K562 (cell line): ENCODE measurements at regions not wholly inside any gene's neighbourhood (a gene's known extent, or its start where the extent isn't known, plus 50 kb on each side); places are given as distances from the start of the nearest gene placed in this dataset.

ENCODE experiments used
- ATAC-seq: fragments of 200-7000 bp; cut with Tn5 transposase; 3 replicates; pipeline ENCODE4 v1.9.1; 2020; ENCODE audit warnings: moderate library complexity
- BruUV-seq: library from RNA; stranded (reverse); fragments of 400-500 nt; replicated peaks from 2 replicates; lab custom pipeline; 2021; lab: Mats Ljungman, UMichigan
- CTCF ChIA-PET: fragments of 300-600 bp; formaldehyde crosslinking; extraction: SDS; loops from one replicate; lab custom pipeline; 2021; ENCODE audit warnings: low intra/inter-chr PET ratio; lab: Yijun Ruan, JAX
- POLR2A ChIA-PET: fragments of 300-600, 350-650 bp; sonication (Branson Sonifier 250); formaldehyde crosslinking; extraction: SDS; loops from one replicate; lab custom pipeline; 2021; ENCODE audit warnings: antibody characterized with exemption, inconsistent platforms; lab: Yijun Ruan, JAX
- DNase-seq, 4 experiments: peaks; one replicate each; pipeline versions ENCODE4 v3.0.0 to v3.0.0-alpha.2; 2011 to 2018; ENCODE audit warnings: low spot score in 3 of 4, mixed read lengths in 3 of 4; ENCODE audit errors: extremely low read depth in 1 of 4
- FAIRE-seq: peaks from 2 replicates; lab custom pipeline; 2011; peaks lifted over from hg19 to GRCh38; lab: Jason Lieb, UNC
- H2AFZ ChIP-seq: 2 replicates; pipeline ENCODE4 v1.6.0; 2011; ENCODE audit warnings: low read depth, low read length, control low read depth, inconsistent platforms
- H3K27ac ChIP-seq: fragments of 200-600 bp; 3 replicates; pipeline ENCODE4 v1.8.0; 2011; ENCODE audit warnings: low read depth, mild to moderate bottlenecking, control low read depth, inconsistent platforms, low read length, moderate library complexity, mixed read lengths; ENCODE audit errors: extremely low read depth
- H3K27me3 ChIP-seq, 2 experiments: fragments of 300-600 bp in 1 of 2; 2 replicates in 1 of 2; 3 replicates in 1 of 2; pipeline versions ENCODE4 v1.6.0 to v1.8.0; 2011; ENCODE audit warnings: inconsistent platforms in 2 of 2, low read length in 2 of 2, mild to moderate bottlenecking in 1 of 2, mixed read lengths in 1 of 2, moderate library complexity in 1 of 2; ENCODE audit not compliant: control insufficient read depth in 2 of 2, insufficient read depth in 2 of 2
- H3K36me3 ChIP-seq: fragments of 300-600 bp; 3 replicates; pipeline ENCODE4 v1.8.0; 2011; ENCODE audit warnings: mild to moderate bottlenecking, low read length, inconsistent platforms; ENCODE audit not compliant: control insufficient read depth, insufficient read depth
- H3K4me1 ChIP-seq, 2 experiments: fragments of 200-600 bp in 1 of 2; replicated peaks in 1 of 2; 2 replicates in 1 of 2; 3 replicates in 1 of 2; pipeline versions ENCODE4 v1.5.1 to v1.8.0; 2011; ENCODE audit warnings: inconsistent platforms in 2 of 2, low read length in 2 of 2, mild to moderate bottlenecking in 1 of 2, mixed read lengths in 1 of 2, moderate library complexity in 1 of 2; ENCODE audit not compliant: control insufficient read depth in 2 of 2, insufficient read depth in 2 of 2
- H3K4me2 ChIP-seq: 2 replicates; pipeline ENCODE4 v1.6.1; 2011; ENCODE audit warnings: low read length, control low read depth, inconsistent platforms, mixed read lengths; ENCODE audit not compliant: insufficient read depth
- H3K4me3 ChIP-seq: fragments of 200-600 bp; sonication (generic), shearing (Covaris generic); 2 replicates; pipeline ENCODE4 v1.5.1; 2016; ENCODE audit warnings: control low read depth, inconsistent platforms
- H3K79me2 ChIP-seq: fragments of 200-600 bp; 3 replicates; pipeline ENCODE4 v1.8.0; 2011; ENCODE audit warnings: low read length, inconsistent platforms; ENCODE audit not compliant: control insufficient read depth, insufficient read depth
- H3K9ac ChIP-seq, 2 experiments: 2 replicates each; pipeline versions ENCODE4 v1.6.0 to v1.6.1; 2011; ENCODE audit warnings: low read depth in 2 of 2, low read length in 2 of 2, control low read depth in 1 of 2, inconsistent platforms in 1 of 2, mild to moderate bottlenecking in 1 of 2, mixed read lengths in 1 of 2; ENCODE audit not compliant: insufficient read depth in 1 of 2
- H3K9me1 ChIP-seq: one replicate; pipeline ENCODE4 v1.6.0; 2011; ENCODE audit warnings: inconsistent platforms, mild to moderate bottlenecking, low read length, moderate library complexity; ENCODE audit not compliant: control insufficient read depth, insufficient read depth
- H3K9me3 ChIP-seq: replicated peaks from 2 replicates; pipeline ENCODE4 v1.5.1; 2011; ENCODE audit warnings: low read depth, low read length, inconsistent platforms; ENCODE audit not compliant: control insufficient read depth, insufficient read depth
- H4K20me1 ChIP-seq: replicated peaks from 2 replicates; pipeline ENCODE4 v1.6.1; 2011; ENCODE audit warnings: low read length, inconsistent platforms, mixed read lengths; ENCODE audit not compliant: control insufficient read depth, insufficient read depth
- C11orf30 ChIP-seq: fragments of 450-650 bp; IDR thresholded peaks from 2 replicates; pipeline ENCODE4 v1.6.1; 2016; ENCODE audit warnings: low read depth, mild to moderate bottlenecking
- ELF4 ChIP-seq: fragments of 450-650 bp; formaldehyde crosslinking; IDR thresholded peaks from 2 replicates; pipeline ENCODE4 v1.4.0; 2022; ENCODE audit warnings: missing genetic modification characterization
- GABPA ChIP-seq: fragments of 200-800 bp; sonication (Bioruptor generic); conservative IDR thresholded peaks from 2 replicates; pipeline ENCODE4 v1.6.1; 2016; ENCODE audit warnings: low read depth, missing genetic modification characterization, missing compliant biosample characterization
- KDM1A ChIP-seq, 2 experiments: fragments of 450-650 bp; IDR thresholded peaks; 2 replicates each; pipeline ENCODE4 v1.6.1; 2016; ENCODE audit warnings: mild to moderate bottlenecking in 2 of 2
- MAFF ChIP-seq: IDR thresholded peaks from 2 replicates; pipeline ENCODE4 v1.6.1; 2012; ENCODE audit warnings: low read length, improper control_type of control experiment
- NFYB ChIP-seq: IDR thresholded peaks from 2 replicates; pipeline ENCODE4 v1.6.1; 2011; ENCODE audit warnings: mild to moderate bottlenecking, moderate library complexity; ENCODE audit not compliant: insufficient read length; ENCODE audit errors: extremely low read depth
- SMAD3 ChIP-seq: fragments of 450-650 bp; formaldehyde crosslinking; conservative IDR thresholded peaks from 2 replicates; pipeline ENCODE4 v1.4.0; 2020; ENCODE audit warnings: mild to moderate bottlenecking
- TARDBP ChIP-seq: fragments of 450-650 bp; IDR thresholded peaks from 2 replicates; pipeline ENCODE4 v1.6.1; 2016
- TRIM24 ChIP-seq, 2 experiments: fragments of 450-650 bp; IDR thresholded peaks; 2 replicates each; pipeline ENCODE4 v1.6.1; 2016
- TSC22D4 ChIP-seq: fragments of 450-650 bp; IDR thresholded peaks from 2 replicates; pipeline ENCODE4 v1.6.1; 2016; ENCODE audit warnings: missing genetic modification characterization, missing biosample characterization, control low read depth
- ZBTB2 ChIP-seq: fragments of 450-650 bp; IDR thresholded peaks from 2 replicates; pipeline ENCODE4 v1.6.1; 2016; ENCODE audit warnings: antibody characterized with exemption
- ZNF740 ChIP-seq, 3 experiments: fragments of 200-800 bp in 1 of 3; sonication (Bioruptor generic) in 1 of 3; sonication (generic) in 1 of 3; formaldehyde crosslinking in 1 of 3; IDR thresholded peaks; 2 replicates each; pipeline versions ENCODE4 v1.6.1 to v1.8.0; 2016 to 2022; ENCODE audit warnings: mild to moderate bottlenecking in 2 of 3, missing compliant biosample characterization in 2 of 3, missing genetic modification characterization in 2 of 3, missing genetic modification reagents in 1 of 3
- WGBS: fragments of 100-300 bp; shearing (Covaris generic); methylation state at CpG from one replicate; pipeline ENCODE4 v1.1.6; 2016; ENCODE audit warnings: low coverage, mixed read lengths; ENCODE audit not compliant: insufficient coverage; ENCODE audit errors: missing lambda C conversion rate; 5-methylcytosine and 5-hydroxymethylcytosine counted together
- in situ Hi-C: fragments of 300-500 bp; cut with MboI; formaldehyde crosslinking; loops from 4 replicates; pipeline ENCODE4 v1.15.0; 2018; ENCODE audit warnings: inconsistent platforms, mixed read lengths
- intact Hi-C: fragments of 100-400 bp; cut with micrococcal nuclease; formaldehyde crosslinking; loops from 2 replicates; pipeline ENCODE4 v1.14.2; 2022
- TF ChIP-seq, protein P1 (sequence below), 2 experiments: IDR thresholded peaks in 1 of 2; conservative IDR thresholded peaks in 1 of 2; 2 replicates each; pipeline ENCODE4 v1.6.1; 2016; ENCODE audit warnings: low read depth in 2 of 2, mild to moderate bottlenecking in 1 of 2, missing compliant biosample characterization in 1 of 2, missing genetic modification characterization in 1 of 2, moderate library complexity in 1 of 2
- TF ChIP-seq, protein P2 (sequence below): fragments of 450-650 bp; formaldehyde crosslinking; conservative IDR thresholded peaks from 2 replicates; pipeline ENCODE4 v1.4.0; 2022; ENCODE audit warnings: mild to moderate bottlenecking, missing genetic modification characterization

DNA sequence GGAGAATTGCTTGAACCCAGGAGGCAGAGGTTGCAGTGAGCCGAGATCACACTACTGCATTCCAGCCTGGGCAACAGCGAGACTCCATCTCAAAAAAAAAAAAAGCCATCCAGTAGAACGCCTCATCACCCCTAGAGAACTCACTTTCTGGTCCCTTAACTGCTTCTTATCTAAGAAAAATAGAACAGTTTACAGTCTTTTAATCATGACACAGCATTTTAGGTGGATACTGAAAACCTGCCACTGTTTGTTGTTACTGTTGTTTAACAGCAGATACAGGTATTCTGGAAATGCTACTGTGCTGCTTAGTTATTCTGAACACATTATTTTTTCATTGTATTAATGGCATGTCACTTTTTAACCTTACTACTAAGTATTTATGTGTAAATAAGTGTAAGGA, 624.3 kb upstream of the GHITM start (continued):
- TF ChIP-seq ZBTB2 (no peak), MAFF (no peak), GABPA (tag) (no peak), C11orf30 (0 out of 2 replicates have a peak, but pooled peaks have one; percentile 5)

- no peak overlapping the region for H3K4me2 ChIP-seq
- no peak overlapping the region for H2AFZ ChIP-seq
- H3K4me1 ChIP-seq = no peaks in the 10 kb centered on the region
- in situ Hi-C loops = no loop called here
- FAIRE-seq = no peak
- no peaks in the 10 kb centered on the region for H3K9me3 ChIP-seq
- H3K79me2 ChIP-seq = no peaks in the 10 kb centered on the region
- no peaks in the 10 kb centered on the region for H4K20me1 ChIP-seq
- no peaks in the 10 kb centered on the region for H3K9me1 ChIP-seq
- no peak for TF ChIP-seq TSC22D4 (tag)
- TF ChIP-seq, protein P1, sequence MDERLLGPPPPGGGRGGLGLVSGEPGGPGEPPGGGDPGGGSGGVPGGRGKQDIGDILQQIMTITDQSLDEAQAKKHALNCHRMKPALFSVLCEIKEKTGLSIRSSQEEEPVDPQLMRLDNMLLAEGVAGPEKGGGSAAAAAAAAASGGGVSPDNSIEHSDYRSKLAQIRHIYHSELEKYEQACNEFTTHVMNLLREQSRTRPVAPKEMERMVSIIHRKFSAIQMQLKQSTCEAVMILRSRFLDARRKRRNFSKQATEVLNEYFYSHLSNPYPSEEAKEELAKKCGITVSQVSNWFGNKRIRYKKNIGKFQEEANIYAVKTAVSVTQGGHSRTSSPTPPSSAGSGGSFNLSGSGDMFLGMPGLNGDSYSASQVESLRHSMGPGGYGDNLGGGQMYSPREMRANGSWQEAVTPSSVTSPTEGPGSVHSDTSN (CRISPR knock-in tag; IDR thresholded peaks at IDR 0.05; ENCODE audit: low read depth) = no peak
- TF ChIP-seq, protein P1 (tag; conservative IDR thresholded peaks at IDR 0.05; ENCODE audit: low read depth) = no peak
- no peak for TF ChIP-seq SMAD3
- no peak for TF ChIP-seq ELF4 (CRISPR knock-in tag)
- no peak for TF ChIP-seq NFYB
- no peak for TF ChIP-seq KDM1A (IDR thresholded peaks at IDR 0.05)
- no peak for TF ChIP-seq ZNF740 (CRISPR knock-in tag; IDR thresholded peaks at IDR 0.05)
- no peak for TF ChIP-seq ZNF740 (tag; IDR thresholded peaks at IDR 0.05)
- no peak for TF ChIP-seq TRIM24 (IDR thresholded peaks at IDR 0.05)
- TF ChIP-seq TARDBP = no peak
- TF ChIP-seq, protein P2, sequence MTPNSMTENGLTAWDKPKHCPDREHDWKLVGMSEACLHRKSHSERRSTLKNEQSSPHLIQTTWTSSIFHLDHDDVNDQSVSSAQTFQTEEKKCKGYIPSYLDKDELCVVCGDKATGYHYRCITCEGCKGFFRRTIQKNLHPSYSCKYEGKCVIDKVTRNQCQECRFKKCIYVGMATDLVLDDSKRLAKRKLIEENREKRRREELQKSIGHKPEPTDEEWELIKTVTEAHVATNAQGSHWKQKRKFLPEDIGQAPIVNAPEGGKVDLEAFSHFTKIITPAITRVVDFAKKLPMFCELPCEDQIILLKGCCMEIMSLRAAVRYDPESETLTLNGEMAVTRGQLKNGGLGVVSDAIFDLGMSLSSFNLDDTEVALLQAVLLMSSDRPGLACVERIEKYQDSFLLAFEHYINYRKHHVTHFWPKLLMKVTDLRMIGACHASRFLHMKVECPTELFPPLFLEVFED (CRISPR knock-in tag) = no peak
- WGBS = 2% methylated on average over 4 of the region's 4 CpGs
- POLR2A ChIA-PET = no interaction called here
- CTCF ChIA-PET = no interaction called here
- no peaks in the 10 kb centered on the region for H3K27me3 ChIP-seq
- no peaks in the 10 kb centered on the region for H3K36me3 ChIP-seq
- BruUV-seq = no TSS peak
- intact Hi-C loops = no loop called here
- H3K4me3 ChIP-seq = no peak overlapping the region
- no peak for ATAC-seq
- H3K9ac ChIP-seq = no peak overlapping the region
- no peak overlapping the region for H3K27ac ChIP-seq
- DNase-seq = no peak
Observed at GRCh38 chr10:83516788-83517187, 622.5 kb upstream of the GHITM start.
